A549 (cell line): ENCODE measurements at regions not wholly inside any gene's neighbourhood (a gene's known extent, or its start where the extent isn't known, plus 50 kb on each side); places are given as distances from the start of the nearest gene placed in this dataset.

Experiments used
- ESRRA ChIP-seq: fragments of 150-350 bp; IDR thresholded peaks from 2 replicates; pipeline ENCODE4 v1.6.1; 2014; ENCODE audit warnings: mild to moderate bottlenecking, low read length, borderline replicate concordance
- MAX ChIP-seq: IDR thresholded peaks from 2 replicates; pipeline ENCODE4 v1.6.1; 2012
- MYC ChIP-seq: IDR thresholded peaks from 2 replicates; pipeline ENCODE4 v1.6.1; 2012; ENCODE audit warnings: mild to moderate bottlenecking, inconsistent platforms, low read length, improper control_type of control experiment, borderline replicate concordance
- PBX3 ChIP-seq: IDR thresholded peaks from 2 replicates; pipeline ENCODE4 v1.6.1; 2012
- POLR2A ChIP-seq: IDR thresholded peaks from 2 replicates; pipeline ENCODE4 v1.6.1; 2012; ENCODE audit warnings: mild to moderate bottlenecking, low read length
- RARB ChIP-seq: fragments of 250-450 bp; sonication (Bioruptor Pico); IDR thresholded peaks from 2 replicates; pipeline ENCODE4 v1.8.0; 2021; ENCODE audit warnings: mild to moderate bottlenecking, moderate library complexity
- REST ChIP-seq: fragments of 200-600 bp; sonication (generic); IDR thresholded peaks from 2 replicates; pipeline ENCODE4 v1.6.1; 2016; ENCODE audit warnings: antibody characterized with exemption, mild to moderate bottlenecking, moderate library complexity
- SMC3 ChIP-seq: fragments of >200 bp; sonication (Bioruptor Twin); formaldehyde crosslinking; IDR thresholded peaks from 3 replicates; pipeline ENCODE4 v1.6.1; 2018; ENCODE audit warnings: inconsistent platforms
- SREBF2 ChIP-seq: fragments of 450-650 bp; IDR thresholded peaks from 2 replicates; pipeline ENCODE4 v1.6.1; 2014; ENCODE audit warnings: mild to moderate bottlenecking, moderate library complexity
- TF ChIP-seq, protein P1 (sequence below): fragments of >200 bp; sonication (Bioruptor Twin); formaldehyde crosslinking; IDR thresholded peaks from 3 replicates; pipeline ENCODE4 v1.5.1; 2016

GRCh38 chr2:18934886-18935285 is 345.5 kb upstream of the NT5C1B start:
- TF ChIP-seq REST (no peak), MAX (no peak), PBX3 (no peak), MYC (no peak), ESRRA (no peak), POLR2A (no peak), RARB (CRISPR knock-in tag) (no peak), SREBF2 (no peak), SMC3 (no peak)
- TF ChIP-seq, protein P1, sequence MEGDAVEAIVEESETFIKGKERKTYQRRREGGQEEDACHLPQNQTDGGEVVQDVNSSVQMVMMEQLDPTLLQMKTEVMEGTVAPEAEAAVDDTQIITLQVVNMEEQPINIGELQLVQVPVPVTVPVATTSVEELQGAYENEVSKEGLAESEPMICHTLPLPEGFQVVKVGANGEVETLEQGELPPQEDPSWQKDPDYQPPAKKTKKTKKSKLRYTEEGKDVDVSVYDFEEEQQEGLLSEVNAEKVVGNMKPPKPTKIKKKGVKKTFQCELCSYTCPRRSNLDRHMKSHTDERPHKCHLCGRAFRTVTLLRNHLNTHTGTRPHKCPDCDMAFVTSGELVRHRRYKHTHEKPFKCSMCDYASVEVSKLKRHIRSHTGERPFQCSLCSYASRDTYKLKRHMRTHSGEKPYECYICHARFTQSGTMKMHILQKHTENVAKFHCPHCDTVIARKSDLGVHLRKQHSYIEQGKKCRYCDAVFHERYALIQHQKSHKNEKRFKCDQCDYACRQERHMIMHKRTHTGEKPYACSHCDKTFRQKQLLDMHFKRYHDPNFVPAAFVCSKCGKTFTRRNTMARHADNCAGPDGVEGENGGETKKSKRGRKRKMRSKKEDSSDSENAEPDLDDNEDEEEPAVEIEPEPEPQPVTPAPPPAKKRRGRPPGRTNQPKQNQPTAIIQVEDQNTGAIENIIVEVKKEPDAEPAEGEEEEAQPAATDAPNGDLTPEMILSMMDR: no peak
